ENCODE measurements at regions not wholly inside any gene's neighbourhood (a gene's known extent, or its start where the extent isn't known, plus 50 kb on each side); places are given as distances from the start of the nearest gene placed in this dataset.
"Not testable (repeated sequence)": the region's sequence is repeated elsewhere in the genome, so short reads cannot be mapped to it uniquely, and the experiment has no call there.

DNA sequence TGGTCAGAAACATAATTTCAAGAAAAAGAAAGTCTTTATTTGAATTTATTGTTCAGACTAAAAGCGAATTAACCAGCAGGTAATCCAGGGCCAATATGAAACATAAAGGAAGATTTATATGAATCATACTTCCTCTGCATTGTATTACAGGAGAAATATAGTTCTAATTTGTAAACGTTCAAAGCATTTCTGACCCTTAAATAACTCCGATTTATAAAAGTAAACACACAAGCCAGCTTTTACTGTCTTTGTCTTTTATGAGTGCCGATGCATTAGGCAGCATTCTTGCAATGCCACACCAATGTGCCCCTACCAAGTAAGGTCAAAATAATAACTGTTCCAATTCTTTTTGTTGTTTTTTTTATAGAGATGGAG is 118.8 kb upstream of the RBBP8 start:
- DNase-seq (ENCODE audit: low spot score): no peak

- DNase-seq (ENCODE audit: low spot score): peak; percentile 50
Measured at GRCh38 chr18:22816266-22817176, 116.6 kb upstream of the RBBP8 start.

- no peak for DNase-seq (ENCODE audit: low spot score)
Measured at GRCh38 chr18:22817844-22818243, 115.3 kb upstream of the RBBP8 start.

- DNase-seq (ENCODE audit: low spot score): no peak
Measured at GRCh38 chr18:22822024-22822423, 111.1 kb upstream of the RBBP8 start.

DNA sequence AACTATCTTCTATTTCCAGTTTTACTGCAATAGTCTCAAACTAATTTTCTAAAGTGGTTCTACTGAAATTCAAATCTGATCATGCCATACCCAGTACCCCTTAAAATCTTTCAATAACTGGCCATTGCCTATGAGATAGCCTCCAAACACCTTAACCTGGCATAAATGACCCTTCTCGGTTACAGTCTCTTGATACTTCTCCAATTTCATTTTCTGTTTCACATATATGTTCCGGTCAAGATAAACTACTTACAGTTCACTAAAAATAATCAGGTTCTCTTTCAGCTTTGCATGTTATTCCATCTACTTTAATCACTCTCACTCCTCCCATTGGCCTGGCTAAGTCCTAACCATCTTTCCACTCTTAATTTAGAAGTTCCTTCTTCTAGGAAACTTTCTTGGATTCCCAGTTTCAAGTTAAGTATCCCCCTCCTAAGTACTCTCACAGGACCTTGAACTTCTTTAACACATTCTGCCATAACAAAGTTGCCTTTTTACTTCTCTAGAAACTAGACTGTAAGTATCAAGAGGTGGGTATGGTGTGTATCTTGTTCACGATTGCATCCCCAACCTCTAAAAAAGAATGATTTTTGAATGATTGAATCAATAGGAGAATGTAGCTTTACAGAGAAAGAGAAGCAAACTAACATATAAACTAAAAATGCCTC is 110.2 kb upstream of the RBBP8 start:
- no peak for DNase-seq (ENCODE audit: low spot score)

GRCh38 chr18:22826726-22827125 is 106.4 kb upstream of the RBBP8 start:
- DNase-seq (ENCODE audit: low spot score): no peak

DNA sequence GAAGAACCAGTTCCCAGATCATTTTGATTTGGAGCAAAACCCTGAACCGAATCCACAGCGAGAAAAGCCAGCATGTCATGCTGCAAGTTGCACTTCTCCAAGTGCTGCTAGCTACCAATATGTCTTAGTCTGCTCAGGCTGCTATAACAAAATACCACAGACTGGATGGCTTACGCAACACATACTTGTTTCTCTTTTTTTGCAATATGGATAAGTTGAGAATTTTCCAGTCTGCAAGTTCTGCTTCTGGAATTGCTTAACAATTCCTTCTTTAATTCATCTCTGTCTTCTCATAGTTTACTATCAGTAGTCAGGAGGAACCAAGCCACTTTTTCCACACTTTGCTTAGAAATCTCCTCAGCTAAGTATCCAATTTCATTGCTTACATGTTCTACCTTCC is 105.9 kb upstream of the RBBP8 start:
- DNase-seq (ENCODE audit: low spot score): no peak

- DNase-seq (ENCODE audit: low spot score): no peak
Measured at GRCh38 chr18:22827741-22828140, 105.4 kb upstream of the RBBP8 start.

DNA sequence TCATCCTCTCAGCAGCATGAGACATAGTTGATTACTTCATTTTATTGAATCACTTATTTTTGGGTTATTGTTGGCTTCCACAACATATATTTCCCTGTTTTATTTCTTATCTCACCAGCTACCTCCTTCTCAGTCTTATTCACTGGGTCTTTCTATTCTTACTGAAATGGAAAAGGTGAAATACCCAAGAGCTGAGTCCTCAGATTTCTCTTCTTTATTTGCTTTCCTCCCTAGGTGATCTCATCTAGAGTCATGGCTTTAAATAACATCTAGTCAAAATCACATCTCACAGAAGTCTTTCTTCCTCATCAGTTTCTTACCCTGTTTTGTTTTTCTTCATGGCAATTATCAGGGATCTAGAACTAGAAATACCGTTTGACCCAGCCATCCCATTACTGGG is 105.0 kb upstream of the RBBP8 start:
- DNase-seq (ENCODE audit: low spot score): no peak

GRCh38 chr18:22828583-22828982 is 104.5 kb upstream of the RBBP8 start:
- DNase-seq (ENCODE audit: low spot score): not testable (repeated sequence)

- DNase-seq (ENCODE audit: low spot score): no peak
Measured at GRCh38 chr18:22829781-22830180, 103.3 kb upstream of the RBBP8 start.

DNA sequence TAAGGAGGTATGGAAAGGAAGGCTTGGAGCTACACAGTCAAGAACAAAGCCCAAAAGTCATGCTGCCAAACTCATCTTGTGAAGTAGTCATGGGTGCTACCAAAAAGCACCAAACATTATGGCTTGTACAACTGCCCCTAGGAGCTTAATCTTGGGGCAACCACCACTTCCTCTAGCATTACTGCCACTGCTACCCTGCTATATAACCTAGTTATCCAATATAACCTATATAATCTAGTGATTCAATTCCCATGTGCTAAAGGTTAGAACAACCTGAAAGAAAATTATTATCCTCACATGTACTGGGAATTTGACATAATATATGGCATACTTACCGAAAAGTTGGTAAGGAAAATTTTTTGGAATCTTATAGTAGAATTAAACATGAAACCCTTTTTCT is 102.6 kb upstream of the RBBP8 start:
- no peak for DNase-seq (ENCODE audit: low spot score)

DNA sequence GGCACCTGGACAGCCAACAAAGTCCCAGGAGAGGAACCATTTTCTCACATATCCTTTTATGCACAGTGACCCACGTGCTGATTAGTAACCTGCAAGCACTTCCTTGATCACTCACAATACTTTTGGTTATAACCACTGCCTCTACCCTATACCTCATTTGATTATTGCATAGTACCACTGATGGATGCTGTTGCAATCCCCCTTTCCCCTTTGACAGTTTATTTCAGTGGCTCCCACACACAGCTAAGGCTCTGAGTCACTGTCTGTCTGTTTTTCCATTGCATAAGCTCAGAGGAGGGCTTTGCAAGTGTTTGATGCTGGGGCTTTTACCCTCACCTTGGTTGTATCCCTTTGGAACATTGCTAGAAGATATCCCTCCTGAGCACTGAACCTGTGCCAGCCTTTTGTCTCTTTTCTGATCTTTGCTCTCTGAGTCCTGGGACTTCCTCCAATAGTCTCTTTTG is 101.7 kb upstream of the RBBP8 start:
- DNase-seq (ENCODE audit: low spot score): no peak

DNA sequence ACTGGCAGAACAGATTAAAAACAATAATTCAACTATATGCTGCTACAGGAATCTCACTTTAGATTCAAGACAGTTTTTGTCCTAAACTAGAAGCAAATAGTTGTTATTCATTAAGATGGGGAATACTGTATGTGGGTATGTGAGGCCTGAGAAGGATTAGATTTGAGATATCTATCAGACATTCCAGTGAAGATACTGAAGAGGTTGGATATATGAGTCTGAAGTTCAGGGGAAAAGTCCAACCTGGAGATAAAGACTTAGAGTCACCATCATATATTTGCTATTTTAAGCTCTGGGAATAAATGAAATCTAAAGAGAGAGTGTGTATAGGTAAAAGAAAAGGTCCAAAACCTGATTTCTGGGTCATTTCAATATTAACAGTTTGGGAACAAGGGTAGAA is 96.2 kb upstream of the RBBP8 start:
- DNase-seq (ENCODE audit: low spot score): no peak

- DNase-seq (ENCODE audit: low spot score): no peak
Measured at GRCh38 chr18:22838221-22838620, 94.9 kb upstream of the RBBP8 start.

DNA sequence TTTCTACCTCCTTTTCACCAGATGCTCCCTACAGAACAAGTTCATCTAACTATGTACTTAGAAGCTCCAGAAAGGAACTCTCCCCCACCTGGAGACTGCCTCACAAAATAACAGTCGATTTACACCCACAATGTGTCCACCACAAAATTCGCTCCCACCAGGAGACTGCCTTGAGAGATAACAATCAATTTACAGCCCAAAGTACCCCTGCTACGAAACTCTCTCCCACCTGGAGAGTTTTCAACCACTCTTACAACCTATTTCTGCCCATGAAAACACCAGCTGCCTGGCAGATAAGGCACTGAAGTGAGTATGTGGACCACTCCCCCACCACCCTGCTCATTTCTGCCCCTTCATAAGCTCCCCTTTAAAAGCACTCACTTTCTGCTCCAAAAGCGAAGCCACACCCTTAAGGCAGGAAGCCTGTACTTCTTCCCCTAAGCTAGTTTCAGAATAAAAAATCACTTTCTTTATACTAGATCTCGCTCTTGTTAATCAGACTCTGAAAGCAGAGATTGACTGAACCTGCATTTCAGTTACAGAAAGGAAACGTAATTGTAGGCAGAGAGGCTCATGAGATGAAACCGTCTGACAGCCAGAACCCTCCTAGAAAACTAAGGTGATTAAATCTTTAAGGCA is 94.4 kb upstream of the RBBP8 start:
- DNase-seq (ENCODE audit: low spot score): no peak

DNA sequence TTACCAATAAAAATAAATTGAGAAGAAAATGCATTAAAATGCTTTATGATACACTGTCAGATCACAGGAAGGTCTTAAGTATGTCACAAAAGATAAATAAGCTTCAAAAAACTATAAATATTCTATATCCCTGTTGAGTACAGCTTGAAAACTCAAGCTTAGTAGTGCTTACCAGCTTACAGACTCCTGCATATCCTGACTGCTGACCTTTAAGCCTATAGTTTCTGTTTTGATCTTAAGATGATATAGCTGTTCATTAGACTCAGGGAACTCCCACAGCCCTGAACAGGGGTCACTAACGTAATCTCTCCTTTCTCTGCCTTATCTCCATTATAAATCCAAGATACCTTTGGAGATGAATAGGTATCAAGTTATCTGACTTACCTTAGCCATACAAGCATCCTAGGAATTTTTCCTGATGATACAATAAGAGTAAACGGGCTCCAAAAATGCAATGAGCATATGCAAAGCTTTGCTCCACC is 93.7 kb upstream of the RBBP8 start:
- DNase-seq (ENCODE audit: low spot score): no peak

DNA sequence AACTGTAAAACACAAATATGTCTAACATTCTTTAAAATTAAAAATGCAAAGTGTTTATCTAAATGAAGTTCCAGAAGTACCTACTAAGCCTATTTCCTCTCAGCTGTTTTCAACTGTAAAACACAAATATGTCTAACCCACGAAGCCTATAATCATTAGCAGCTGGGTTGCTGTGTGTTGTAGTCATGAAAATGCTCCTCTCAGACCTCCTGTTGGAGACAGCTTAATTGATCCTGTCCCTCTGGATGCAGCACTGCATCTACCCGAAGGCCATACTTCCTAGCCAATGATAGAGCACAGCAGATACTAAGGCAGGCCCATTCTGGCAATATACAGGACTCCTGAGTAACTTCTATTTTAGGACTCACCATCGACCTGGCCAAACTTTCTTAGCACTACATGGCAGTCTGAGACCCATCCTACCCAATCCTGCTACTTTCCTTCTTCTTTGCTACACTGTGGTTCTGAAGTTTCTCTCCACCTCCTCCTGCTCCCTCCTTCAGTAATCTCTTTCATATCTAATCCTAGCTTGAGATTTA is 92.5 kb upstream of the RBBP8 start:
- no peak for DNase-seq (ENCODE audit: low spot score)

GRCh38 chr18:22841840-22842239 is 91.3 kb upstream of the RBBP8 start:
- no peak for DNase-seq (ENCODE audit: low spot score)

GRCh38 chr18:22844190-22844589 is 88.9 kb upstream of the RBBP8 start:
- DNase-seq (ENCODE audit: low spot score): no peak

- DNase-seq (ENCODE audit: low spot score): no peak
Measured at GRCh38 chr18:22844628-22845027, 88.5 kb upstream of the RBBP8 start.

GRCh38 chr18:22846088-22846683 is 86.9 kb upstream of the RBBP8 start:
- DNase-seq (ENCODE audit: low spot score): peak; percentile 64

Data from HT-29 (cell line).